ENCODE measurements at regions not wholly inside any gene's neighbourhood (a gene's known extent, or its start where the extent isn't known, plus 50 kb on each side); places are given as distances from the start of the nearest gene placed in this dataset.

DNA sequence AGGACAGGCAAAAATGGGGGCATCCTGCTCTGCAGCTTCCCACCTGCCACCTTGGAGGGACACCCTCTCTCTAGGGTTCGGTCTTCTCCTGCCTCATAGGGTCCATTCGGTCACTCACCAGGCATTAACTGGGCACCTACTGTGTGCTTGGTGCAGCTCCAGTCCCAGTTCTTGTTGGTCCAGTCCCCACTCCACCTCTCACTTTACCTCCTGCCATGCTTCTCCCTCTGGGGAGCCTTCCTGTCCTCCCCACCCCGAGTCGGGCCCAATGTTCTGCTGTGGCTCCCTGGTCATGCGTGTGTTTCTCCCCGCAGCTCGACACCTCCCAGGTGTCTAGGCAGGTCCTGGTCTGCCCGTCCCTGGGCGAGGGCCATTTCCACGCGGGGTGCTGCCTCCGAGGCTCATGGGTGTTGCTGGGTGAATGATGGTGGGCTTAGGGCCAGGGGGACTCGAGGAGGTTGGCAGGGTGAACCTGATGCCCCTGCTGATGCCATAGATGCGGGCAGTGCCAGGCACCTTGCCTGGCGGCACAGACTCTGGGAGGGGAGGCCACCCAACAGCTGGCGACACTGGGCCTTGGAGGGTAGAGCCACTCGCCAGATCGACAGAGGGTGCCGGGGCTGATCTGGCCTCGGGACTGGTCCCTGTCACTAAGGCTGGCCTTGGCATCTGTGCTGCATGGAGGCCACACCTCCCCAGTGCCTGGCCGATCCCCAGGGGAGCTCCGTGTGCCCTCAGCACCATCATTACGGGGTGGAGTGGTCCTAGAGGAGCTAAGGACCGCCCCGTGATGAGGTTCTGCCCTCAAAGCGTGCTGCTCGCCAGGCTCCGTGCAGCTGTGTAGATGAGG is 66.0 kb upstream of the RNU6ATAC start:
- Mint-ChIP-seq H3K27me3 (ENCODE audit: insufficient read depth, low read depth) (peaks cover 14% of the 10 kb centered on the region), H3K9me3 (no peaks in the 10 kb centered on the region), H3K27ac (no peak overlapping the region)

DNA sequence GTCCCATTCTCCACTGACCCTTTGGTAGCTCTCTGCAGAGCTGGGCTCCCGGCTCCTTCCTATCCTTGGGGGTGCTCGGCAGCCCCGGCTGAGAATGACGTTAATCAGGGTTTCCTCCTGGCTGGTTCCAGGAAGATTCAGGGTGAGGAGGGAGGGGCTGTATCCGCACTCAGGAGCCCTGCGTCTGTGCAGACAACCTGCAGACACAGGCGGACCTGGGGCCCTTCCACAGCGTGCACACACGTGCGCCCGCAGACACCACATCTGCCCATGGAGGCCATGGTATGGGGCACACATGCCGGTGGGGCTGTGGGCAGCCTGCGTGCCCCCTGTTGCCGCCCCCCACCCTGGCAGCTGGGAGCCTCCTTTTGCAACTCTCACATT is 66.6 kb upstream of the RNU6ATAC start:
- Histone ChIP-seq H2AFZ (replicated peaks) (no peak overlapping the region), H3K4me2 (no peak overlapping the region), H3F3A (ENCODE audit: low read depth) (no peaks in the 10 kb centered on the region), H3K4me1 (no peaks in the 10 kb centered on the region), H3K79me2 (ENCODE audit: low read depth) (no peaks in the 10 kb centered on the region), H3K27me3 (no peaks in the 10 kb centered on the region), H4K20me1 (ENCODE audit: low read depth) (no peaks in the 10 kb centered on the region), H3K27ac (no peak overlapping the region), H3K9me3 (ENCODE audit: low read depth) (no peaks in the 10 kb centered on the region), H3K9ac (no peak overlapping the region), H3K36me3 (no peaks in the 10 kb centered on the region), H3K4me3 (no peak overlapping the region)
- no peak for TF ChIP-seq EZH2 (IDR thresholded peaks at IDR 0.05)
- TF ChIP-seq EZH2phosphoT487 (IDR thresholded peaks at IDR 0.05): no peak
- TF ChIP-seq, protein P1, sequence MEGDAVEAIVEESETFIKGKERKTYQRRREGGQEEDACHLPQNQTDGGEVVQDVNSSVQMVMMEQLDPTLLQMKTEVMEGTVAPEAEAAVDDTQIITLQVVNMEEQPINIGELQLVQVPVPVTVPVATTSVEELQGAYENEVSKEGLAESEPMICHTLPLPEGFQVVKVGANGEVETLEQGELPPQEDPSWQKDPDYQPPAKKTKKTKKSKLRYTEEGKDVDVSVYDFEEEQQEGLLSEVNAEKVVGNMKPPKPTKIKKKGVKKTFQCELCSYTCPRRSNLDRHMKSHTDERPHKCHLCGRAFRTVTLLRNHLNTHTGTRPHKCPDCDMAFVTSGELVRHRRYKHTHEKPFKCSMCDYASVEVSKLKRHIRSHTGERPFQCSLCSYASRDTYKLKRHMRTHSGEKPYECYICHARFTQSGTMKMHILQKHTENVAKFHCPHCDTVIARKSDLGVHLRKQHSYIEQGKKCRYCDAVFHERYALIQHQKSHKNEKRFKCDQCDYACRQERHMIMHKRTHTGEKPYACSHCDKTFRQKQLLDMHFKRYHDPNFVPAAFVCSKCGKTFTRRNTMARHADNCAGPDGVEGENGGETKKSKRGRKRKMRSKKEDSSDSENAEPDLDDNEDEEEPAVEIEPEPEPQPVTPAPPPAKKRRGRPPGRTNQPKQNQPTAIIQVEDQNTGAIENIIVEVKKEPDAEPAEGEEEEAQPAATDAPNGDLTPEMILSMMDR (IDR thresholded peaks at IDR 0.05): no peak
- Mint-ChIP-seq H3K9me3 (no peaks in the 10 kb centered on the region), H3K27me3 (ENCODE audit: insufficient read depth, low read depth) (peaks cover 10% of the 10 kb centered on the region), H3K4me3 (no peak overlapping the region), H3K27ac (no peak overlapping the region), H3K36me3 (no peaks in the 10 kb centered on the region), H3K4me1 (peaks cover 20% of the 10 kb centered on the region)
- no peak for DNase-seq (ENCODE audit: low spot score)

More for the DNA sequence above, 66.0 kb upstream of the RNU6ATAC start:
- Mint-ChIP-seq H3K36me3 (no peaks in the 10 kb centered on the region), H3K4me3 (no peak overlapping the region), H3K4me1 (peaks cover 23% of the 10 kb centered on the region)
- Histone ChIP-seq H2AFZ (replicated peaks) (no peak overlapping the region), H3K4me1 (no peaks in the 10 kb centered on the region), H3K9me3 (ENCODE audit: low read depth) (no peaks in the 10 kb centered on the region), H3K9ac (no peak overlapping the region), H3K79me2 (ENCODE audit: low read depth) (no peaks in the 10 kb centered on the region), H4K20me1 (ENCODE audit: low read depth) (no peaks in the 10 kb centered on the region), H3K27me3 (no peaks in the 10 kb centered on the region), H3F3A (ENCODE audit: low read depth) (no peaks in the 10 kb centered on the region), H3K27ac (no peak overlapping the region), H3K36me3 (no peaks in the 10 kb centered on the region), H3K4me2 (no peak overlapping the region), H3K4me3 (no peak overlapping the region)
- no peak for DNase-seq (ENCODE audit: low spot score)
- no peak for TF ChIP-seq EZH2 (IDR thresholded peaks at IDR 0.05)
- TF ChIP-seq, protein P1 (IDR thresholded peaks at IDR 0.05): no peak
- no peak for TF ChIP-seq EZH2phosphoT487 (IDR thresholded peaks at IDR 0.05)

DNA sequence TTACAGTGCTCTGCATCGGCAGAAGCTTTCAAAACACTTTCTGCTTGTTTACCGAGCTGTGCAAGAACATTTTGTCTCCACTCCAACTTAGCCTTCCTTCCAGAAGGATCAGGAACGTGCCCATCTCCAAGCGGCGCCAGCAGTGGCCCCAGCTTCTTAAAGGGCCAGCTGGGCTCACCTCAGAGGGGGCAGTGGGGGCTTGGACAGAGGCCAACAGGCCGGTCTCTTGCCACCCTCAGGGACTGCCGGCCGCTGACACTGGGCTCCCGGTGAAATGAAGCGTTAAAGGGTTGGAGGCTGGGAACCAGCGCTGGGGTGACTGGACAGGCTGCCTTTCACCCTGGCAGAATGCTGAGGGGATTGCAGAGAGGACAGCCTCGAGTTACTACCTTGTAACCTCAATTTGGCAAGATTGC is 67.0 kb upstream of the RNU6ATAC start:
- Histone ChIP-seq H3K27me3 (no peaks in the 10 kb centered on the region), H3K36me3 (no peaks in the 10 kb centered on the region), H3K9ac (no peak overlapping the region), H3K4me3 (no peak overlapping the region), H3F3A (ENCODE audit: low read depth) (no peaks in the 10 kb centered on the region), H3K4me2 (no peak overlapping the region), H3K4me1 (no peaks in the 10 kb centered on the region), H2AFZ (replicated peaks) (no peak overlapping the region), H4K20me1 (ENCODE audit: low read depth) (no peaks in the 10 kb centered on the region), H3K79me2 (ENCODE audit: low read depth) (no peaks in the 10 kb centered on the region), H3K9me3 (ENCODE audit: low read depth) (no peaks in the 10 kb centered on the region), H3K27ac (no peak overlapping the region)
- peaks cover 20% of the 10 kb centered on the region for H3K4me1 Mint-ChIP-seq
- no peaks in the 10 kb centered on the region for H3K36me3 Mint-ChIP-seq
- H3K4me3 Mint-ChIP-seq: no peak overlapping the region
- peaks cover 10% of the 10 kb centered on the region for H3K27me3 Mint-ChIP-seq (ENCODE audit: insufficient read depth, low read depth)
- H3K9me3 Mint-ChIP-seq: no peaks in the 10 kb centered on the region
- no peak for DNase-seq (ENCODE audit: low spot score)
- no peak overlapping the region for H3K27ac Mint-ChIP-seq
- TF ChIP-seq EZH2 (IDR thresholded peaks at IDR 0.05) (no peak), EZH2phosphoT487 (IDR thresholded peaks at IDR 0.05) (no peak)
- TF ChIP-seq, protein P1 (IDR thresholded peaks at IDR 0.05): no peak

Measured in neural progenitor cell (in vitro differentiated cells).